ENCODE measurements at regions not wholly inside any gene's neighbourhood (a gene's known extent, or its start where the extent isn't known, plus 50 kb on each side); places are given as distances from the start of the nearest gene placed in this dataset.
"Not testable (repeated sequence)": the region's sequence is repeated elsewhere in the genome, so short reads cannot be mapped to it uniquely, and the experiment has no call there.

DNA sequence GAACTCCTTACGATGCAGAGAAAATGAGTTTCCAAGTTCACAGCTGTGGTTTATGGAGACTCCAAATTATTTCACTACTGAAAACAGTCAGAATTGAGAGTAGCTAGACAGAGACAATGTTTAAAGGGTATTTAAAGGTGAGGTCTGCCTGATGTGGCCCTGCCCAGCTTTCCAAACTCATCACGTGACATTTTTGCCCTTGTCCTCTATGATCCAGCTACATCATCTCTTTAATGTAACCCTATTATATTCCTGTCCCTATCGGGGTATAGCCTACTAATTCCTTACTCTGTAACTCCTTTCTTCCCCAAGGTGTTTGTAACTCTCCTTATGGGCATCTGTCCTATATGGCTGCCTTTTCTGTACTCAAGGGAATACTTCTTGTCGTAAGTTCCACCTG lies 297.2 kb downstream of the GRXCR1 start:
- Histone ChIP-seq H3K27ac (ENCODE audit: low read length) (no peak overlapping the region), H3K4me1 (ENCODE audit: low read length) (no peaks in the 10 kb centered on the region), H3K9me3 (replicated peaks; ENCODE audit: insufficient read depth, low read length) (no peaks in the 10 kb centered on the region), H3K27me3 (replicated peaks; ENCODE audit: insufficient read depth, low read length) (no peaks in the 10 kb centered on the region), H3K36me3 (replicated peaks; ENCODE audit: insufficient read depth, low read length) (no peaks in the 10 kb centered on the region), H3K4me3 (ENCODE audit: low read length) (no peak overlapping the region), H3K4me2 (ENCODE audit: low read depth, low read length) (no peak overlapping the region), H3K79me2 (ENCODE audit: low read length) (no peaks in the 10 kb centered on the region), H3F3A (ENCODE audit: insufficient read depth, low read length) (no peaks in the 10 kb centered on the region), H4K20me1 (ENCODE audit: insufficient read depth, low read length) (no peaks in the 10 kb centered on the region), H3K9me2 (replicated peaks; ENCODE audit: insufficient read depth, low read length) (no peaks in the 10 kb centered on the region), H3K9ac (ENCODE audit: low read length) (no peak overlapping the region), H2AFZ (ENCODE audit: low read length) (no peak overlapping the region)
- DNase-seq = no peak
- TF ChIP-seq, protein P1, sequence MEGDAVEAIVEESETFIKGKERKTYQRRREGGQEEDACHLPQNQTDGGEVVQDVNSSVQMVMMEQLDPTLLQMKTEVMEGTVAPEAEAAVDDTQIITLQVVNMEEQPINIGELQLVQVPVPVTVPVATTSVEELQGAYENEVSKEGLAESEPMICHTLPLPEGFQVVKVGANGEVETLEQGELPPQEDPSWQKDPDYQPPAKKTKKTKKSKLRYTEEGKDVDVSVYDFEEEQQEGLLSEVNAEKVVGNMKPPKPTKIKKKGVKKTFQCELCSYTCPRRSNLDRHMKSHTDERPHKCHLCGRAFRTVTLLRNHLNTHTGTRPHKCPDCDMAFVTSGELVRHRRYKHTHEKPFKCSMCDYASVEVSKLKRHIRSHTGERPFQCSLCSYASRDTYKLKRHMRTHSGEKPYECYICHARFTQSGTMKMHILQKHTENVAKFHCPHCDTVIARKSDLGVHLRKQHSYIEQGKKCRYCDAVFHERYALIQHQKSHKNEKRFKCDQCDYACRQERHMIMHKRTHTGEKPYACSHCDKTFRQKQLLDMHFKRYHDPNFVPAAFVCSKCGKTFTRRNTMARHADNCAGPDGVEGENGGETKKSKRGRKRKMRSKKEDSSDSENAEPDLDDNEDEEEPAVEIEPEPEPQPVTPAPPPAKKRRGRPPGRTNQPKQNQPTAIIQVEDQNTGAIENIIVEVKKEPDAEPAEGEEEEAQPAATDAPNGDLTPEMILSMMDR (IDR thresholded peaks at IDR 0.05; ENCODE audit: low read length) = no peak
- TF ChIP-seq EZH2phosphoT487 (IDR thresholded peaks at IDR 0.05; ENCODE audit: low read length) (no peak), EZH2 (optimal IDR thresholded peaks at IDR 0.05; ENCODE audit: low read depth, low read length) (no peak)

DNA sequence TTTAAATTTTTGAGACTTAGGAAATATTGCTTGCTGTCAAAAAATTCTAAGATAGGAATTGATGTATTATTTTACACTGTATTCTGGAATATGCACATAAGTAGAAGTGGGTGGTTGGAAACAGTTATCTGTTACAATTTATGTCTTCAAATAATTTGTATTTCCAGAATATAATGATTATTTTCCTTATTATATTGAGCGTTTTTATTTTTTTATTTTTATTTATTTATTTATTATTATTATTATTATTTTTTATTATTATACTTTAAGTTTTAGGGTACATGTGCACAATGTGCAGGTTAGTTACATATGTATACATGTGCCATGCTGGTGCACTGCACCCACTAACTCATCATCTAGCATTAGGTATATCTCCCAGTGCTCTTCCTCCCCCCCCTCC lies 320.1 kb downstream of the GRXCR1 start:
- not testable (repeated sequence) for H3K9me2 ChIP-seq (replicated peaks; ENCODE audit: insufficient read depth, low read length); H3K4me2 ChIP-seq (ENCODE audit: low read depth, low read length); H3K4me3 ChIP-seq (ENCODE audit: low read length); H3K27ac ChIP-seq (ENCODE audit: low read length); H3K9ac ChIP-seq (ENCODE audit: low read length); H4K20me1 ChIP-seq (ENCODE audit: insufficient read depth, low read length); H3K27me3 ChIP-seq (replicated peaks; ENCODE audit: insufficient read depth, low read length); H3K36me3 ChIP-seq (replicated peaks; ENCODE audit: insufficient read depth, low read length); H3F3A ChIP-seq (ENCODE audit: insufficient read depth, low read length); H2AFZ ChIP-seq (ENCODE audit: low read length); H3K79me2 ChIP-seq (ENCODE audit: low read length); DNase-seq; H3K9me3 ChIP-seq (replicated peaks; ENCODE audit: insufficient read depth, low read length); H3K4me1 ChIP-seq (ENCODE audit: low read length)

DNA sequence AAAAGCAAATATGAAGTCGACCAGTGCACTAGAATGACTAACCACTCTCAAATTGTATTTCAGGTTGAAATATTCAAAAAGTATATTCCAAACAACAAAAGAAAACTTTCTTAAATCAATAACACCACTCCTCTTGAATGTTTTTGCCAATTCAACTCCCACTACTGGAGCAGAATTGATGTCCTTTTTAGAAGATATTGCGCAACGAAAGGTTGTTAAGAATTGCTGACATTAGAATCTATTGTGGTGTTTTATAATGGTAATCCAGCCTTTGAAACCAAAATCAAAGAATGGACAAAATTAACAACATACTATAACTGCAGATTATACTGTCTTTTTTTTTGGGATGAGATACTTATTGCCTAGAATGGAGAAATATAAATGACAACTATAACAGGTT lies 331.3 kb downstream of the GRXCR1 start:
- TF ChIP-seq EZH2 (optimal IDR thresholded peaks at IDR 0.05; ENCODE audit: low read depth, low read length) = no peak
- TF ChIP-seq EZH2phosphoT487 (IDR thresholded peaks at IDR 0.05; ENCODE audit: low read length) = no peak
- TF ChIP-seq, protein P1 (IDR thresholded peaks at IDR 0.05; ENCODE audit: low read length) = no peak
- no peak overlapping the region for H3K4me3 ChIP-seq (ENCODE audit: low read length)
- H4K20me1 ChIP-seq (ENCODE audit: insufficient read depth, low read length) = no peaks in the 10 kb centered on the region
- no peaks in the 10 kb centered on the region for H3K27me3 ChIP-seq (replicated peaks; ENCODE audit: insufficient read depth, low read length)
- no peaks in the 10 kb centered on the region for H3K9me3 ChIP-seq (replicated peaks; ENCODE audit: insufficient read depth, low read length)
- H2AFZ ChIP-seq (ENCODE audit: low read length) = no peak overlapping the region
- no peak overlapping the region for H3K4me2 ChIP-seq (ENCODE audit: low read depth, low read length)
- H3F3A ChIP-seq (ENCODE audit: insufficient read depth, low read length) = no peaks in the 10 kb centered on the region
- DNase-seq = no peak
- H3K27ac ChIP-seq (ENCODE audit: low read length) = no peak overlapping the region
- H3K79me2 ChIP-seq (ENCODE audit: low read length) = no peaks in the 10 kb centered on the region
- H3K9me2 ChIP-seq (replicated peaks; ENCODE audit: insufficient read depth, low read length) = no peaks in the 10 kb centered on the region
- H3K9ac ChIP-seq (ENCODE audit: low read length) = no peak overlapping the region
- H3K36me3 ChIP-seq (replicated peaks; ENCODE audit: insufficient read depth, low read length) = no peaks in the 10 kb centered on the region
- no peaks in the 10 kb centered on the region for H3K4me1 ChIP-seq (ENCODE audit: low read length)

DNA sequence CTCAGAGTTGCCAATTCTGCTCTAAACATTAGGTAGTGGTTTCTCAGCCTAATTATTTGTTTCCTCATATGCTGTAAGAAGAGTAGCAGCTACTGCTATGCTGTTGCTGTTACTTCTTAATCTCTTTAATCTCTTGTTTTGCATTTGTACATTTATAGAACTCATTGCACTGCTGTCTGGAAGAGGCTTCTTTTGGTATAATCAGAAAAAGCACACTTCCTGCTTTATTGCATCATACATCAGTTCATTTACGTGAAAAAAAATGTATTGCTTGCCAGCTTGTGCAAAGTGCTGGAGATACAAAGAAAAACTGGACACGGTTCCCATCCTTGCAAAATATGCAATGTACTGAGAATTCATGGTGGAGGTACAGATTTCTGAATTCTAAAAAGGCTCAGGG lies 332.0 kb downstream of the GRXCR1 start:
- Histone ChIP-seq H3K79me2 (ENCODE audit: low read length) (no peaks in the 10 kb centered on the region), H3K27me3 (replicated peaks; ENCODE audit: insufficient read depth, low read length) (no peaks in the 10 kb centered on the region), H2AFZ (ENCODE audit: low read length) (no peak overlapping the region), H3K4me3 (ENCODE audit: low read length) (no peak overlapping the region), H3K9me3 (replicated peaks; ENCODE audit: insufficient read depth, low read length) (no peaks in the 10 kb centered on the region), H3K9me2 (replicated peaks; ENCODE audit: insufficient read depth, low read length) (no peaks in the 10 kb centered on the region), H4K20me1 (ENCODE audit: insufficient read depth, low read length) (no peaks in the 10 kb centered on the region), H3F3A (ENCODE audit: insufficient read depth, low read length) (no peaks in the 10 kb centered on the region), H3K27ac (ENCODE audit: low read length) (no peak overlapping the region), H3K4me1 (ENCODE audit: low read length) (no peaks in the 10 kb centered on the region), H3K4me2 (ENCODE audit: low read depth, low read length) (no peak overlapping the region), H3K36me3 (replicated peaks; ENCODE audit: insufficient read depth, low read length) (no peaks in the 10 kb centered on the region), H3K9ac (ENCODE audit: low read length) (no peak overlapping the region)
- DNase-seq = no peak
- no peak for TF ChIP-seq EZH2 (optimal IDR thresholded peaks at IDR 0.05; ENCODE audit: low read depth, low read length)
- TF ChIP-seq, protein P1 (IDR thresholded peaks at IDR 0.05; ENCODE audit: low read length) = no peak
- no peak for TF ChIP-seq EZH2phosphoT487 (IDR thresholded peaks at IDR 0.05; ENCODE audit: low read length)

All from MM.1S (cell line).